Raji (cell line): ENCODE measurements at regions not wholly inside any gene's neighbourhood (a gene's known extent, or its start where the extent isn't known, plus 50 kb on each side); places are given as distances from the start of the nearest gene placed in this dataset.

Experiments used
- POLR2A ChIP-seq: IDR thresholded peaks from 2 replicates; pipeline ENCODE4 v1.6.1; 2011; ENCODE audit warnings: low read depth, low read length, control low read depth; ENCODE audit not compliant: insufficient read depth

DNA sequence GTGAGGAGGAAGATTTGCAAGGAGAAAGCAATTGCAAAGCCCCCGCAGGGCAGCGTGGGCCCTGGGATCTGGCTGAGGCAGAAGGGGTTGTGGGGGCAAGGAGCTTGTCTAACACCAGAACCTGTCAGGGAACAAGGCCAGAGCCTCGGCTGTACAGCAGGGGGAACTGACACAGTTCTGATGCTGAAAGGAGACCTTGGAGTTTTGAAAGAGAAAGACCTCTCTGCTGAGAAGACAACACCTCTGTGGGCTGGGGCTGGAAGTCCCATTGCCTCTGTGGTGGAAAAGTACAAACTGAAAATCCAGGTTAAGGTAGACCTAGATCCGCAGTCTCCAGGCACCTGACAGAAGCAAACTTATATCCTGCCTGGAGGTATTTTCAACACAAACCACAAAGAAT is 86.9 kb upstream of the CST7 start:
- TF ChIP-seq POLR2A: no peak

DNA sequence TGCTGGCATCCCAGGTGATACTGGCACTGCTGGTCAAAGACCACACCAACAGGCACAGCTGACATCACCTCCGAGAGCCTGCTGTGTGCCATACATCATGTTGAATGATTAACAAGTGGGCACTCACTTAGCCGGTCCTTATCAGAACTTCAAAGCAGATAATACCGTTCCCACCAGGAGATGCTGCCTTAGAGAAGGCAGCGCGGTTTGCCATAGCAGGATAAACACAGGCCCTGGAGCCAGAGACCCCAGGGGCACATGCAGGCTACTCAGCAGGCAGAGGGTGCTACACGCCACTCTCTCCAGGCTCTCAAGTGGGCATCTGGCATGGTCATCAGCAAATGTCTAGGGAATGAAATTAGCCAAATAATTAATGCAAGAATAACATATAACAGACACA is 86.5 kb upstream of the CST7 start:
- TF ChIP-seq POLR2A: no peak

DNA sequence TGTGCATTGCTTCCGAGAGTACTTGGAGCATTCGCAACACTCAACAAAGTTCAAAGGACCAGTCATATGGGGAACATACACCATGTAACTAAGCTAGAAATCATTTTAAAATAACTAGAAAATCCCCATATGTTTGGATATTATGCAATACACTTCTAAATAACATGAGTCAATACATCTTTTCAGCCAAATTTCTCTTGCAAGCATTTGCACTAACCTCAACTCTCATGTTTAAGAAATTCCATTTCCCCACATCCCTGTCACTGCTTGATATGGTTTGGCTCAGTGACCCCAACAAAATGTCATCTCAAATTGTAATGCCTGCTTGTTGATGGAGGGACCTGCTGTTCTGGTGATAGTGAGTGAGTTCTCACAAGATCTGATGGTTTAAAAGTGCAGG is 85.7 kb upstream of the CST7 start:
- no peak for TF ChIP-seq POLR2A

DNA sequence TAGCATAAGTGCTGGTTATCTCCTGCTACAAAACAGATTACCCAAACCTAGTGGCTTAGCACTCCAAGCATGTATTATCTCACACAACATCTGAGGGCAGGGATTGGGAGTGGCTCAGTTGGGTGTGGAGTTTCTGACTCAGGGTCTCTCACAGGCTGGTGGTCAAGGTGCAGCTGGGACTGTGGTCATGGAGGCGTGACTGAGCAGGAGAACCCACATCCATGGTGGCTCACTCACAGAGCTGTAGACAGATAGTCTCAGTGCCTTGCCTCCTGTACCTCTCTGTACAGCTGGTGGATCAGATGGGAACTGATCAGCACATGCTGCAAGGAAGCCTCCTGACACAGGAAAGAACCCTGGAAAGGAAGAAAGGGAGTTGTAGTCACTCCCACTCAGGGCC is 83.1 kb upstream of the CST7 start:
- no peak for TF ChIP-seq POLR2A

DNA sequence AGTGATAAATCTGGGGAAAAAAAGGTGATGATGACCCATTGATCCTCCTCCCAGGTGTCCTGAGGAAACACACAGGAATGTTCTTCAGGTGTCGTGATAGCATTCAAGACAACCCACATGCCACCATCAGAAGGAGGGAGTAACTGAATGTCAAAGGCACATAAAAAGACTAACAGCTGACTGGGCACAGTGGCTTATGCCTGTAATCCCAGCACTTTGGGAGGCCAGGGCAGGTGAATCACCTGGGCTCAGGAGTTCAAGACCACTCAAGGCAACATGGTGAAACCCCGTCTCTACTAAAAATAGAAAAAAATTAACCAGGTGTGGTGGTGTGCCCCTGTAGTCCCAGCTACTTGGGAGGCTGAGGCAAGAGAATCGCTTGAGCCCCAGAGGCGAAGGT is 82.3 kb upstream of the CST7 start:
- no peak for TF ChIP-seq POLR2A

DNA sequence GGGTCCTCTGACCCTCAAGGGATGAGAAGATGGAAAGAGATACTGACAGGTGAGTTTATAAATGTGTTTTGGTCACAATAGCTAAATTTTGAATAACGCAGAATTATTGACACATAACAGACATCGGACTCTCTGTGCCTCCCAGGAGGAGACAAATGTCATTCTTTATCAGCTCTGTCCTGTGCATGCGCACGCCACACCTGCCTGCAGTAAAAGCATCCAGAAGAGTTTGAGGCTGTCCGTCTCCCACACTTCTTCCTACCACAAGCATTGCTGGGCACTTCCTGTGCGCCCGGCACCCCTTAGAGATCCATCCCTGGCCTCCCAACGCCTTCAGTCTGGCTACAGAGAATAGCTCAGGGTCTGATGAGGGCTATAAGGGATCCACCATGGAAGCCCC is 81.5 kb upstream of the CST7 start:
- TF ChIP-seq POLR2A: no peak

DNA sequence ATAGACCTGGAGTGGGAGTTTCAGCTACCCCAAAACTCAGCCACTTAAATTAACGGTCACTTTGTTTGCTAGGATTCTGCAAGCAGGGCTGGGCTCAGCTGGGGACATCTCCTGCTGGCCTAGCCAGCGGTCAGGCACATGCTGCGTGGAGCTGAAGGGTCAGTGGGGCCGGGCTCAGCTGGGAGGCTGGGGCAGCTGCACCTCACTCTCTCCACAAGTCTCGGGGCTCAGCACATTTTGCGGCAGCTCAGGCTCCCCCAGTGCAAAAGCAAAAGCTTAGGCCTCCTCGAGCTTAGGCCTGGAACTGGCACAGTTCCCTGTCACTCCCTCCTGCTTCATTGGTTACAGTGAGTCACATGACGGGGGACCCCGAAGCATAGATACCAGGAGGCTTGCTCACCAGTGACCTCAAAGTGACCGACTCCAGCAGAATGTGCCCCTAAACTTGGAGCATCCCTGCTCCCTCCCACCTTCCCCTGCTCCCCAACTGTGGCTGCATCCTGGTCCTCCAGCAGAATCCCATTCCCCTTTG is 80.6 kb upstream of the CST7 start:
- no peak for TF ChIP-seq POLR2A

DNA sequence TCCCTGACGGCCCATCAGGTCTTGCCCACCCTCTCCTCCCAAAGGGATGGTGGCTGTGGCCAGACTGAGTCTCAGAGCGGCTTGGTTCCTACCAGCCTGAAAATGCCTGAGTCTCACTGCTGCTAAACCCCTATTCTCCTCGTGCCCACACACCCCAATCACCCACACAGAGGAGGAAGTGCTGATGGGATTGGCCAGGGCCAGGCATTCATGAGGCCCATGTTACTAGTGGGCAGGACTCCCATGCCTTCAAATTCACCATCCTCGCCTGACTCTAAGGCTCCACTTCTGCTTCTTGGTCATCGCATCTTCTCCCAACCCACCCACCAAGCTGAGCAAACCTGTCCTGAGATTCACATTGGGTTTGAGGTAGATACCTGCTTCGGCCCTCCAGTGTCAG is 80.1 kb upstream of the CST7 start:
- TF ChIP-seq POLR2A: no peak

DNA sequence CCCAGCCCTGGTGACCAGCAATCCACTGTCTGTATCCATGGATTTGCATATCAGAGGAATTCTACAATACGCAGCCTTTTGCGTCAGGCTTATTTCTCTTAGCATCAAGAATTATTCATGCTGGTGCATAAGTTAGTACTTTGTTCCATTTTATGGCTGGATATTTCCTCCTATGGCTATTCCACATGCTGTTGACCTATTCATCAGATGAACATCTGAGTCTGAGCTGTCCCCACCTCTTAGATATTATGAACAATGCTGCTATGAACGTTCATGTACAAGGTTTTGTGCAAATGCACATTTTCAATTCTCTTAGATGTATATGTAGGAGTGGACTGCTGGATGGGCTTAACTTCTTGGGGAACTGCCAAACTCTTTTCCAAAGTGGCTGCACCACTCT is 79.0 kb upstream of the CST7 start:
- TF ChIP-seq POLR2A: no peak

DNA sequence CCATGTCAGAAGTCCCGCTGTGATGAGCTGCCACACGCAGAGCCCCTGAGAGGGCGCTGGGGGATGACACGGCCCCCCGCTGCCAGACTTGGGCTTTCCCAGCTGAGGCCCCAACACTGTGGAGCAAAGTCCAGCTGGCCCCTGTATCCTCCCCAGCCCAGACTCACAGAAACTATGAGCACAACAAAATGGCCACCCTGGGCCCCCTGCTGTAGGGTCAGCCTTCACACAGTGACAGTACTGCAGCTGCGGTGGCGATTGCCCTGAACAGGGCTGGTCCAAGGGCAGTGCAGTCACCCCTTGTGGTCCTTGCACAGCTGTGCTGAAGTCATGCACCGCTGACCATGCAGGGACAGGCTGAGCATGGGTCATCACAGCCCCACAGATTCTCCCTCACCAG is 78.2 kb upstream of the CST7 start:
- no peak for TF ChIP-seq POLR2A

DNA sequence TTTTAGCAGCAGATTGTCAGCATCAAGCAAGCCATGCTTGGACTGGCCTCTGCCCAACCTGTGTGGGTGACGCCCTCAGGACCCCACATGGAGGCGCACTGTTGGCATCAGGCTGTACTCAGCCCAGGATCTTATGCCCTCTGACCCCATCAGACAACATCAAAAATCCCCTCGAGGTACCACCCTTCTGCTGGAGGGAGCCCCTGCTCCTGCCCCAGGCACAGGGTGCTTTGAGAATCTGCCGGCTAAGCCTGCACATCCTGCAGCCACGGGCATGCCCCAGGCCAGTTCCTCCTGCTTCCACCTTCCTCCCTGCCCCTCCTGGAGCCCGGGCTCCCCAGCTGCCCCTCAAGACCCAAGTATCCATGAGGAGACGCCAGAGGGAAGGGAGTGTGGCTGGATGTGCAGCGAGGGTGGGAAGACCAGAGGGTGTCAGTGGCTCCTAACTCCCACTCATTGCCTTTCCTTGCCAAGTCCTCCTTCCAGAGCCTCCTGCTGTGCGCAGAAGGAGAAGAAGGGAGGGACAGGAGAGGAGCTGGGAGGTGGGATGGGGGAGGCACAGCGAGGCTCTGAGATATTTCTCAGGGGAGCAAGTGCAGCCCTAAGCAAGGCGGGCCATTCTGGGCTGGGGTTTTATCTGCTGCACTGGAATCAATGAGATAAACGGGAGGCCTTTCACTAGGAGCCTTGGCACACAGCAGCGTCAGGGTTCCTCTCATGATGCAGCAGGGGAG is 77.4 kb upstream of the CST7 start:
- TF ChIP-seq POLR2A: no peak

DNA sequence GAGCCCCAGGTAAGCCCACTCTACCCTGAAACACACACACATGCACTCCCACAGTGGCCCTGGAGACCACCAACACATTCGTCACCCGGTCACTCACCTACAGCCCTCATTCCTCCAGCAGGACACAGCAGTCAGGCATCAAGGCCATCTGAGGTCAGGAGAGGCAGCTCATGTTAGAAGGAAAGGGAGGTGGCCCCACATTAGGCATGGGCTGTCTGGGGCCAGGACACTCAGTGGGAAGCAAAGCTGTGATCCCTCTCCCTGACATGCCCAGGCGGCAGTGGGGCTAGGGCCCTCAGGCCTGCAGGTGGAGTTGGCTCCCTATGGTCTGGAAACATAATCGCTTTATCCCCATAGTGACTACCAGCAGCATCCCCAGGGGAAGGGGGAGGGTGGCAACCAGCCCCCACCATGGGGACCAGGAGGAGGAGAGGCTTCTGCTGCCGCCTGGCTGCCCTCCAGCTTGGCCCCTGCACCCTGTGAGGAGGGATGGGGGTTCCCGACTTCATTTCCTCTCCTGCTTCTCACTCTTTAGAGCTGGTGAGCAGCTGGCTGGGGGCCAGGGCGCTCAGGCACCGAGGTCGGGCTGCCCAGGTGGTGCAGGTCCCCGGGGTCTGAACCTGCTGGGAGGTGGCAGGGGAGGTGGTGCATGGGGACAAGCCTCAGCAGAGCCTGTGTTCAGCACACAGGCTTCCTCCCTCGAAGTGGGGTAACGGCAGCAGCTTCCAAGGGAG is 76.6 kb upstream of the CST7 start:
- no peak for TF ChIP-seq POLR2A

DNA sequence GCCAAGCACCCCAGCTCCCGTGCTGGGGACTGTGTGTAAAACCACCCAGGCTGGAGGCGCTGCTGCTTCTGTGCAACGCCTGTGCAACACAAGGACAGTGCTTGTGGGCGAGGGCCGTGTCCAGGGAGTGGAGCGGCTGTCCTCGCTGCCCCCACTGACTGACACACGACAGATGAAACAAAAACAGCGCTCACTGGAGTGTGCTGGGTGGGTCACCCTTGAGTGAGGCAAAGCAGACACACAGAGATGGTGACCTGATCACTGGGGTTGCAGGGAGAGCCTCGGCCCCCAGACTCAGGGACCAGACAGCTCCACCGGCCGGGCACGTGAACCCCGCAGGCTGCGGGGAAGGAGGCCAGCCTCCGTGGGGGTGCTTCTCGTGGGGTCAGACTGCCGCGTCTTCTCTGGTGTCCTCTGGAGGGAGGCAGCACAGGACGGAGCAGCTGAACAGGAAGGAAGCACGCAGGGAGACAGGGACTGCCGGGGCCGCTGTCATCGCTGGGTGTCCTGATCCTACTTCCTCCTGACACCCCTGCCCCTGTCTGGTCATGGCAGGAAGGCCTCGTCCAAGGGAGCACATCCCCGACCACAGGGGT is 75.9 kb upstream of the CST7 start:
- TF ChIP-seq POLR2A: no peak

DNA sequence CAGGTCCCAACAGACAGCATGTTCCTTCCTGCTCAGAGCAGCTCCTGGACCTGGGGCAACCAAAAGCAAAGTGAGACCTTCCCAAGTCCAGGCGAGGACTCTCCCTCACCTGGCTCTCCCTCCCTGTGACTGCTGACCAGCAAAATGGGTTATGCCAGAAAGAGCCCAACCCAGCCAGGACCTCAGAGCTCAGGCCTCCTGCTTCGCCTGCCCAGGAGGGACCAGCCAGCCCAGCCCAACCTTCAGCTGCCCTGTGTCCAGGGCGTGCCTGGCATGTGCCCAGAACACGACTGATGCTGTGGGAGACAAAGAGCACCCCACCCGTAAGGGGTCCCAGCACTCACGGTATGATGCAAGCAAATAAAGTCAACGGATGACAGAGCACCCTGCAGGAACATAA is 74.0 kb upstream of the CST7 start:
- no peak for TF ChIP-seq POLR2A

DNA sequence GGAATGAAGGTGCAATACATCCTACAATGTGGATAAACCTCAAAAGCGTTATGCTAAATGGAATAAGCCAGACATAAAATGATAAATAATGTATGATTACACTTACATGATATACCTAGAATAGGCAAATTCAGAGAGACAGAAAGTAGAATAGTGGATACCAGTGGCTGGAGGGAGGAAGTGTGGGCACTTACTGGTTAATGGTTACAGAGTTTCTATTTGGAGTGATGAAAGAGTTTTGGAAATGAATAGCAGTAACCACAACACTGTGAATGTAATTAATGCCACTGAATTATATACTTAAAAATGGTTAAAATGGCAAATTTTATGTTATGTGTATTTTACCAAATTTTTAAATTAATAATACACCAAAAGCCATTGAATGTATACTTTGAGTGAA is 71.4 kb upstream of the CST7 start:
- TF ChIP-seq POLR2A: no peak

DNA sequence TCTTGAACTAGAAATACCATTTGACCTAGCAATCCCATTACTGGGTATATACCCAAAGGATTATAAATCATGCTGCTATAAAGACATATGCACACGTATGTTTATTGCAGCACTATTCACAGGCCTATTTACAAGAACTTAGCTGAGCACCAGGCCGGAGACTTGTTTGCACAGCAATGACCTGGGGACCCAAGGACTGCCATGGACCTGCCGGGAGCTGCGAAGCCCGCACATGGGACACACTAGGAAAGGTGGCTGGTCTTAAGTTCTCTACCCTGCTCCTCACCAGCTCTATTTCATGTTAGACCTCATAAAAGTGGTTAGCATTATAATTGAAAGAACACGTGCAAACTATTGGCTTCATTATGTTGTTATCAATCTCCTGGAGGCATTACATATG is 70.4 kb upstream of the CST7 start:
- no peak for TF ChIP-seq POLR2A
